Stimulated activated CD4-positive, alpha-beta T cell treated with anti-CD3 and anti-CD28 coated beads, Interleukin-12 subunit alpha, Interleukin-12 subunit beta, amount 100 ng/mL, for 48 hours (primary cell): ENCODE measurements at regions not wholly inside any gene's neighbourhood (a gene's known extent, or its start where the extent isn't known, plus 50 kb on each side); places are given as distances from the start of the nearest gene placed in this dataset.

Source experiments
- DNase-seq, 3 donors: peaks; one replicate each; pipeline ENCODE4 v3.0.0-alpha.2; 2020; ENCODE audit warnings: low read depth in 2 of 3, low spot score in 1 of 3

DNA sequence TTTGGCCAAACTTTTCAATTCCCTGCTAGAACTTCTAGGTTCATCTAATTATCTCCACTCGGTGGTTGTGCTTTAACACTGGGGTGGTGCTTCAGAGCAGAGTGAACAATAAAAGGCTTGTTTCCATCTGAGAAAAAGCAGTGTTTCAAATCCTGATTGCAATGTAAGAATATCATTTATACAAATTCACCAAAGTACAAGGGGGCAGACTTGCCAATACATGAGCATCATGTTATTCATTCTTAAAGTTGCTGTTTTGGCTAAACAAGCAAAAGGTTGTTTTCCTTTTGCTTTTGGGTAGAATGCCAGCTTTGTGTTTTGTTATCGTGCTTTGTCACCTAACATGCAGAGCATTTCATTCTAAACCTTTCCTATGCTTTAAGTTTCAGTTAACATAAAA is 78.5 kb upstream of the UBAC2 start:
- no peak for DNase-seq

DNA sequence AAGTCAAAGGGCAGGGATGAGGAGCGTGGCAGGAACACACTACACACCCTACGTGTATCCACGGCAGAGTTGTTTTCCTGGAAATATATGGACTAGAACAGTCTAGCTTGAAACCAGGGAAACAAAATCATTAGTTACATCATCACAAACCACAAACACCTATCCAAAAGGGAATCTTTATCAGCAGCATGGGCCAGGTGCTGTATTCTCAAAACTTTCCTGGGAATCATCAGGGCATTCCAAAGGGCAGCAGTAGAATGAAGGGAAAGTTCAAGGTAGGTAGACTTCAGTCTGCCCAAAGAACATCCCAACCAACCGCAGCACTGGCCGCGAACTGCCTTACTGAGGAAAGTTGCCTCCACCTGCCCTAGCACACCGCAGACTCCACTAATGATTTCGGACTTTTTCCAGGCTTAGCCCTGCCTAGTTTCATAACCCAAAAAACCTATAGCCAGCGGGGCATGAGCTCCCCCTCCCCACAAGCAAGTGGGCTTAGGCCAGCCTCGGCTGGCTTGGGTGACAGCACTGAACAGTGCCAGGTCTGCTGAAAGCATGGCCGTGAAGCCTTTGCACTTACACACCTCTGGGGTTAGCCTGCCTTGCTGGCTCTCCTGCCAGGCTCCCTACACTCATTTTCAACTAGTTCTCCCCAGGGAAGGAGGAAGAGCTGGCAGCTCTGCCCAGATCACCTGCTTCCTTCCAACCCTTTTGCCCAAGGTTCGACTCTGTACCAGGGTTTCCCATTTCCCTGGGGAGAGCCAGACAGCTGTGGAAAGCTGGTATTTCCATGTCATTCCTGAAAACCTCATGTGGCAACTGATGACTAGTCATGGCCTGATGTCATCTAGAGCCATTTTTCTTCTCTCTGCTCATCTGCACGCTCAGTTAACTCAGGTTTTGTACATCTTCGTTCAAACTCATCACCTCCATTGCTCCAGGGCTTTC is 77.3 kb upstream of the UBAC2 start:
- DNase-seq, result no peak

DNA sequence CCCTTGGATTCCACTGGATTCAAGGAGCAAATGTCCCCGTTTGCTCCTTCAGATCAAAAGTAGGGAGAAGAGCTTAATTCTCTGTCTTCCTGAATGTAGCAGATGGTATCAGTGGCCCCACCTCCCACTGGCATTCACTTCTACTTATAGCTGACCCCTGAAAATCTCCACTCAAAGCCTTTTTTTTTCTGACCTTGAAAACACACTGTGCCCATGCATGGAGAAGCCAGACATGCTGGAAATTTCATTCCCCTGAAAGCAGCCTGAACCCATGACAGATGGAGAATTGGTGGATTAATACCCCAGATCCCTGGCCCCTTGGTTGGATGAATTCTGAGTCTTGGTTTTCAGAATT is 76.6 kb upstream of the UBAC2 start:
- DNase-seq, result no peak

DNA sequence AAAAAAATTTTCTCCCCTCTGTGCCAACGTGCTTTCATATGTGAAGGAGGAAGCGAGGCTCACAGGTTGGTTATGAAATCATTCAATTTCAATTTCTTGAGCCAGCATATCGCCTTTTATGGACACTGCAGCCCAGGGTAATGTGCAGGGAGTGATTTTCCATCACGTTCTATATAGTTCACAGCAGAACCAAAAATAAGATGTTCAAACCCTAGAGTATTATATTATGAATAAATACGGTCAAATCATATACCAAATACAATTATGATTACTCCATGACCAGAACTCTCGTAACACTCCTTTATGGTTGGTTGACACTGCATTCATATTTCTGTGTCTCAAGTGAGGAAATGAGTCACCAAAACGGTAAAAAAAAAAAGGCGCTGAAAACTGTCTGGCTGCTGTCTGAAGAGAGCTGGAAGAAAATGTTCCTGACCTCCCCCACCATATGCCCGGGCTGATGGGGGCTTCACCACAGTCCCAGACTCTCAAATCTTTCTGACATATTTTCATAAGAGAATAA is 75.8 kb upstream of the UBAC2 start:
- no peak for DNase-seq

DNA sequence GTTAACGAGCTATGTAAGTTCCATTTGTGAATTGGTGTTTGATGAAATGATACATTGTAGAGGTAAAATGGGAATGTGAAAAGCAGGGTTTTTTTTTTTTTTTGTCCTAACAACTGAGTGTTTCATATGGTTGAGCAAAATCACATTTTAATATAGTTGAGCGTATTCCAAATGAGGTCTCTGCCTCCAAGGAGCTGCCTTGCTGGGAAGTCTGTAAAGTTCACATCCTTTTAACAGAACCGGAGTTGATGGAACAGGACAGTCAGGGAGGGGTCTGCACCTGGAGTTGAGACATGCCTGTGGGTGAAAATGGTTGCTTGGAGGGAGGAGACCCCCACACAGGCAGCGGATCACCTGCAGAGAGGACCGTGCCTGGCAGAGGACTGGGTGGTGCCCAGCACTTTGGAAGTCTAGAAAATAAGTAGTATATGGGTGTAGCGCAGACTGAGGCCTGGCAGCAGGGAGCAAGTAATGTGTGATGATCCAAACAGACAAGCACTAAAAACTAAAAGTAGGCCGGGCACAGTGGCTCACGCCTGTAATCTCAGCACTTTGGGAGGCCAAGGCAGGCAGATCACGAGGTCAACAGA is 75.2 kb upstream of the UBAC2 start:
- DNase-seq, result no peak

DNA sequence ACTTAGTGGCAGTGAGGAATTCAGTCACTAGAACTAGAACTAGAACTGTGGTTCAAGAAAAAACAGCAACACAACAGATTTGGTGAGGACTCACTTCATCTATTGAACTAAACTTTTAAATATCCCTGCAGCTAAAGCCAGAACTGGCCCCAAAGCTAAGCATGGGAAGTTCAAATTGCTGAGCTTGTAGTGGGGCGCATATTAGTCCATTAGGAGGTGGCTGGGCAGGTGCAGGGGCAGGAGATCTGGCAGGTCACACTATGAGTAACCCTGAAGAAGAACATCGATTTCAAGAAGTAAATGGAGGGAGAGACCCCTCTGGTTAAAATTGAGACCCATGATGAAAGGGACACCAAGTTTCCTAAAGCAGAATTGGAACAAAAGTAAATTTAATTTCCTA is 73.8 kb upstream of the UBAC2 start:
- DNase-seq, result no peak

DNA sequence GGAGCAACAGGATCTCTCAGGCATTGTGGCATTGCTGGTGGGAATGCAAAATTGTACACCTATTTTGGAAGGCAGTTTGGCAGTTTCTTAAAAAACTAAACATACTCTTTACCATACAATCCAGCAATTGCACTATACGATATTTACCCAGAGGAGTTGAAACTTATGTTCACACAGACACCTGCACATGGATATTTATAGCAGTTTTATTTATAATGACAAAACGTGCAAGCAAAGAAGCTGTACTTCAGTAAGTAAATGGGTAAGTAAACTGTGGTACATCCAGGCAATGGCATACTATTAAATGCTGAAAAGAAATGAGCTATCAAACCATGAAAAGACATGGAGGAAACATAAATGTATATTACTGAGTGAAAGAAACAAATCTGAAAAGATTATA is 71.6 kb upstream of the UBAC2 start:
- DNase-seq, result no peak

DNA sequence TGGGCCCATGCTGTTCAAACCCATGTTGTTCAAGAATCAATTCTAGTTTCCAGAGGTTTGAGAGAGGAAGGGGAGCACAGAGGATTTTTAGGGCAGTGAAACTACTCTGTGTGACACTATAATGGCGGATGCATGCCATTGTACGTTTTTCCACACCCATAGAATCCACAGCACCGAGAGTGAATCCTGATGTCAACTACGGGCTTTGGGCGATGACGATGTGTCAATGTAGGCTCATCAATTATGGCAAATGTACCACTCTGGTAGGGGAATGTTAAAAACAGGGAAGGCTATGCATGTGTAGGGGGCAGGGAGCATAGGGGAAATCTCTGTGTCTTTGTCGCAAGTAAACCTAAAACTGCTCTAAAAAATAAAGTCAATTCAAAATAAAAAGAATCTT is 70.7 kb upstream of the UBAC2 start:
- no peak for DNase-seq

DNA sequence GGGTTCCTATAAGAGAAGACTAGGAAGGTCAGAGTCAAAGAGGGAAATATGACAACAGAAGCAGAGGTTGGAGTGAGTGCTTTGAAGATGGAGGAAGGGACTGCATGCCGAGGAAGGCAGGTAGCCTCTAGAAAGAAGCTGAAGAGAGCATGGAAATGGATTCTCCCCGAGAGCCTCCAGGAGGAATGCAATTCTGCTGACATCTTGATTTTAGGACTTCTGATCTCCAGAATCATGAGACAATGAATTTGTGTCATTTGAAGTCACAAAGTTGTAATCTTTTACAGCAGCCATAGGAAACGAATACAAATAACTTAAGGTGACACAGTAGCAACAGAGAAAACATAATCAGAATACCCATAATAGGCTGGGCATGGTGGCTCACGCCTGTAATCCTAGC is 69.2 kb upstream of the UBAC2 start:
- DNase-seq, result no peak

DNA sequence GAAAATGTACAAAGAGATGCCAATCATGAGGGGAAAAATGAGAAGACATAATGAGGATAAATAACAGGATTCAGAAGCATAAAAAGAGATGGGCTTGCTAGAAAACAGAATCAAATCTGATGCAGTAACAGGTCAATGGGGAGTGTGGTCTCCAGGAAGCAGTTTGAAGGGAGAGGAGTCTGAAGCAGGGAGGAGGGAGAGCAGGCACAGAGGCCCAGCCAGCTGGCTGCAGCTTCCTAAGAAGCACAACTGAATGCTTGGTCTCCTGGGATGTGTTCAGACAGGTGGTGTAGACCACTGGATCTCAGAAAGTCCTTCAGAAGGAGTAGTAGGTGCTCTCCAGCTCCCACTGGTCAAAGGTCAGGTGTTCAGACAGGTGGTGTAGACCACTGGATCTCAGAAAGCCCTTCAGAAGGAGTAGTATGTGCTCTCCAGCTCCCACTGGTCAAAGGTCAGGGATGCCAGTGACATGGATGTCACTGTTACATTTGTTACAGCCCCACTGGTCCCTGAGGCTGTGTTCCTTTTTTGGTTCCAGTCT is 68.3 kb upstream of the UBAC2 start:
- no peak for DNase-seq

DNA sequence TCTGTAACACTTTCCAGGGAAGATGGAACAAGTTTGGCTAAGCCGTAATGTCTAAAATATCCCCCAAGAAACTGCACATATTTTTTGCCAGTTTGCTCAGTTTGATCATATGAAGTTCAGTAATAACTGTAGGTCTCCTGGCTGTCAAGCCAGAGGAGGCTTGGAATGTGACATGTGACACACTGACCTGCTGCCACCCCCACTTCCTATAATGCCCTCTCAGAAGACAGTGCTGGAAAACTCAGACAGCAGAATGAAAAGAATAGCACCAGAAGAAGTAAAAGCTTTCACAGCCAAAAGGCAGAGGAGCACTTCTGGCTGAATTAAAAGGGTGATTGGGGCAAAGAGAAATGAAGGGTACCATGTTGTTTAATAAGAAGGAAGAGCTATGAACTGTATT is 67.4 kb upstream of the UBAC2 start:
- DNase-seq, result no peak

DNA sequence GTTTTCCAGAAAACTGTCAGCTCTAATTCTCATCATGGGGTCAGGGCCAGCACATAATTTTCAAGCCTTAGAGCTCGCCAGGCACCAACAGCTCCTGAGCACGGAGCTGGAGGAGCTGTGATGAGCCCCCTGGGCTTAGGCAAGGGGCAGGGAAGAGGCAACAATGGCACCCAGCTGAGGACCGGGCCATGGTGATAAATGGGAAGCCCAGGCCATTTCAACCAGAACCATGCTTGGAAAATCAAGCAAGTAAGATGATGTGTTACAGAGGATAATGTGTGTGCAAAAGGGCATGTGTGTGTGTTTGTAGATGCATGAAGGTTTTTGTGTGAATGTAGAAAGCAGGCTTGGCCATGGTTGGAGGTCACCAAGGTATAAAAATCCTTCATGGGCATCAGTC is 66.8 kb upstream of the UBAC2 start:
- DNase-seq, result no peak

DNA sequence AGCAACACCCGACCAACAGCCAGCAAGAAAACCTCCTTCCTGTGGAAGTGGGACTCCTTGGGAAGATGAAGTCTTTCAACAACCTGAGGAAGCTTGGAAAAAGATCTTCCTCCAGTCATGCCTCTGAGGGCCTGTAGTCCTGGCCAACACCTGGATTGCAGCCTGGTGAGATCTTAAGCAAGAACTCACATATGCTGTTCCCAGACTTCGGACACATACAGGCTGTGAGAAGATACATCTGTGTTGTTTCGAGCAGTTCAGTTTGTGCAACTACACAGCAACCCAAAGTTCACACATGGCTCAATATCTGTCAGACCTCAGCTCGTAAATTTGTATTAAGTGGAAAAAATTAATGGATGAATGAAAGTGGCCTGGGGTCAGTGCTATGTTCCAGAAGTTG is 65.1 kb upstream of the UBAC2 start:
- DNase-seq, result no peak

DNA sequence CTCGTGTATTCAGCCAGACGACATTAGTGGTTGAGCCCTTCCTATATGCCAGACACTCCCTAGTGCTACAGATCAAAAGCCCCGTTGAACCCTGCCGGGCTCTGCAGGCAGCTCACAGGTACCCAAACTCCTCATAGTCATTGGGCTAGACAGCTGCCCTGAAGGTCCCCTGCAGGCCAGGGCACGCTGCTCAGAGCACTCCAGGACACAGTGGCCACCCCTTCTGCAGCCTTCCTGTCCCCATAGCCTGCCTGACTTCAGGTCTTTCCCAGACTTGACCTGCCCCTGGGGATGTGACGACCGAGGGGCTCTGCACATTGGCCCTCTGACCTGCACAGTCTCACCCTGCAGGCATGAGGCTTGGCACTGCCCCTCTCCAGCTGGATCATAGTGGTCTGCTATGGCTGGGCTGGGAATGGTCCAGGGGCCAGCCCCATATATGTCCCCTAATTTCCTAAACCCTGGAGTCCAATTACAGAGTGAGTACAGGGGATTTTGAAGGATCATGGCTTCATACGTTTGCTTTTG is 64.2 kb upstream of the UBAC2 start:
- DNase-seq, result no peak

DNA sequence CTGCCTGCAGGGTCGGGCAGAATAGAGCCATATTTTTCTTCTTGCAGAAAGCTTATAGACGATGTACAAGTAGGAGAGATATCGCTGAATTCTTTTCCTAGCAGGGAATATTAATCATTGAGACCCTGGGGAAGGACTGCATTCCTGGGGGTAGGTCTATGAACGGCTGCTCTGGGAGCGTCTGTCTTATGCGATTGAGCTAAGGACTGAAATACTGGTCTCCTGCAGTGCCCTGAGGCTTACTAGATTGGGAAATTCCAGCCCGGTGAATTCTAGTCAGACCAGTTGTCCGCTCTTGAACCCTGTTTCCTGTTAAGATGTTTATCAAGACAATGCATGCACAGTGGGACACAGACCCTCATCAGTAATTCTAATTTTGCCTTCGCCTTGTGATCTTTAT is 59.8 kb upstream of the UBAC2 start:
- DNase-seq, result no peak

DNA sequence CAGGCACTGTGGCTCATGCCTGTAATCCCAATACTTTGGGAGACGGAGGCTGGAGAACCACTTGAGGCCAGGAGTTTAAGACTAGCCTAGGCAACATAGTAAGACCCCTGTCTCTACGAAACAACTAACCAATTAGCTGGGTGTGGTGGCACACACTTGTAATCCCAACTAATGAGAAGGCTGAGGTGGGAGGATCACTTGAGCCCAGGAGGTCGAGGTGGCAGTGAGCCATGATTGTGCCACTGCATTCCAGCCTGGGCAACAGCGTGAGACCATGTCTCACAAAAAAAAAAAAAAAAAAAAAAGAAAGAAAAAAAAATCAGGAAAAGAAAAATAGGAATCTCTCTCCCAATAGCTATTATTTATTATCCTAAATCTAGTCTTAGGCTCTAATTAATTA is 56.8 kb upstream of the UBAC2 start:
- no peak for DNase-seq

DNA sequence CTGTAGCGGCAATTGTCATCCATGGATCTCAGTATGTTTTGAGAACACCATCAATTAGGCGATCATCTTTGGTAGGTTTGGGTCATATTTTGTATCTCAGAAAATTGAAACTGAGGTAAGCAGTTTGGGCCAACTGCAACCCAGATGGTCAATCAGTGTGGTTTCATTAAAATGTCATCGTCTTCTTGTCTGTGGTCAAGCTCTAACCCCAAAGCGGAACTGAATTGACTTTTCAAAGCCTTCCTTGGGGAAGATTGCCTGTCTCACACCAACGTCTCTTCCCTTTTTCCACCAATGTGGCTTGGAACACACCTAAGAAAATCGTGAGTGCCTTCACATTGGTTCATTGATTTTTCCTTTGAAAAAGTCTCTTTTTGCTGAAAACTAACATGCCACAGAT is 56.3 kb upstream of the UBAC2 start:
- no peak for DNase-seq

DNA sequence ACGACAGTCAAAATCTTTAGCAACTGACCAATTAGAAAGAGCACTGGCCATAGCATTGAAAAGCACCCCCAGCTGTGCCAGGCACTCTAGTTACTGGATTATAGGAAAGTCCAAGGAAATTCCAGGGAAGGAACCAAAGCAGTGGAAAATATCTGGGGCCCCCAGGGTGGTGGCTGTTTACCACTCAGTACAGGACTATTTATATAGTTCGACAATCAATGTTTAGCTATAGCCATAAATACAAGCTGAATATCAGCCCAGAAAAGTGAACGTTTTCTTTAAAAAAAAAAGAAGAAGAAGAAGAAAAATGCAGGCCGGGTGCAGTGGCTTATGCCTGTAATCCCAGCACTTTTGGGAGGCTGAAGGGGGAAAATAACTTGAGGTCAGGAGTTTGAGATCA is 55.2 kb upstream of the UBAC2 start:
- DNase-seq, result no peak

DNA sequence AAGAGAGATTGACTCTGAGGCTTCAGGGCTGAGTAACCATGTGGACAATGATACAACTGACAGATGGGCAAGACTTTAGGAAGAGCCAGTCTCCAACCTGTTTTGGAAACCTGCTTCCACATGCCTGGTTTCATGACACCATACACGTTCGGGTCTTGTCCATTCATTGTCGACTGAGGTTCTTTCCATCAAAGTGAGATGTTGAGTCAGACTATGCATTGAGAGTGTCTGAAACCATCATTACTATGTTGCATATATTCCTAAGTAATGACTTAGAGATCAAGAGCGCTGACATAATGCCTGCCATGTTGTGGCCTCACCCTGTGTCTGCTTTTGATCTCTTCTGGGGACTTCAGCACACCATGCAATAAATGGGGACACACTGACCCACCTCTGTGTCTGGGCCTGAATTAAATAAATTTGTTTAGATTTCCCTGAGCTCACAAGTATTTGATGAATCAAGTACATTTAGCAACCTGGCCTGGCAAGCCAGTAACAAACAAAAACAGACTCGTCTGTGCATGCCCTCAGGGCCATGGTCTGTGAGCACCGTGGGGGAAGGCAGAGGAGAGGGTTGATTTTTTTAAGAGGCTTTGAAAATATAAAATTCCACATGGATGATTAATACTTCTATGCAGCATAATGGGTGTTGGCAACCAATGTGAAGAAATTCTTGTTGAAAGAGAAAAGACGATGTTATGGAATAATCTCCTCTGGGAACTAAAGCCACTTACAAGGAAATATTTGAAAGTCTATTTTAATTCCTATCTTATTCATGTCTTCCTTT is 49.9 kb upstream of the UBAC2 start:
- no peak for DNase-seq
